Astrocyte (in vitro differentiated cells and primary cell): ENCODE measurements at regions not wholly inside any gene's neighbourhood (a gene's known extent, or its start where the extent isn't known, plus 50 kb on each side); places are given as distances from the start of the nearest gene placed in this dataset.
A peak's percentile ranks its signal among the peaks of the same experiment; 100 is the strongest.

Experiments
- DNase-seq: peaks from one replicate; pipeline ENCODE4 v3.0.0-alpha.2; 2010; ENCODE audit warnings: low read depth
- FAIRE-seq: peaks from 2 replicates; lab custom pipeline; 2011; peaks lifted over from hg19 to GRCh38; lab: Jason Lieb, UNC
- H2AFZ ChIP-seq: 2 replicates; pipeline ENCODE4 v1.6.0; 2012; ENCODE audit warnings: low read depth, low read length, inconsistent platforms
- H3K27ac ChIP-seq: 2 replicates; pipeline ENCODE4 v1.5.1; 2011; ENCODE audit warnings: low read depth, low read length, inconsistent platforms
- H3K27me3 ChIP-seq: 2 replicates; pipeline ENCODE4 v1.6.0; 2011; ENCODE audit warnings: low read length, inconsistent platforms; ENCODE audit not compliant: insufficient read depth
- H3K36me3 ChIP-seq: 2 replicates; pipeline ENCODE4 v1.5.1; 2011; ENCODE audit warnings: low read length, inconsistent platforms; ENCODE audit not compliant: insufficient read depth
- H3K4me1 ChIP-seq: 2 replicates; pipeline ENCODE4 v1.5.1; 2011; ENCODE audit warnings: low read length, inconsistent platforms; ENCODE audit not compliant: insufficient read depth
- H3K4me2 ChIP-seq: 2 replicates; pipeline ENCODE4 v1.6.0; 2012; ENCODE audit warnings: low read length, inconsistent platforms
- H3K4me3 ChIP-seq: 2 replicates; pipeline ENCODE4 v1.5.1; 2011; ENCODE audit warnings: low read depth, mild to moderate bottlenecking, low read length, inconsistent platforms; ENCODE audit not compliant: insufficient read depth
- H3K79me2 ChIP-seq: 2 replicates; pipeline ENCODE4 v1.6.0; 2012; ENCODE audit warnings: mild to moderate bottlenecking, low read length, inconsistent platforms; ENCODE audit not compliant: insufficient read depth
- H3K9ac ChIP-seq: 2 replicates; pipeline ENCODE4 v1.6.0; 2012; ENCODE audit warnings: mild to moderate bottlenecking, low read length, inconsistent platforms
- H3K9me3 ChIP-seq: 2 replicates; pipeline ENCODE4 v1.5.1; 2012; ENCODE audit warnings: low read depth, mild to moderate bottlenecking, low read length, inconsistent platforms; ENCODE audit not compliant: insufficient read depth
- H4K20me1 ChIP-seq: 2 replicates; pipeline ENCODE4 v1.6.0; 2012; ENCODE audit warnings: low read length, inconsistent platforms; ENCODE audit not compliant: insufficient read depth
- H3K27ac Mint-ChIP-seq: one replicate; pipeline ENCODE4 v1.8.0; 2021; ENCODE audit warnings: mild to moderate bottlenecking, mixed read lengths; ENCODE audit not compliant: unreplicated experiment
- H3K27me3 Mint-ChIP-seq: one replicate; pipeline ENCODE4 v1.8.0; 2021; ENCODE audit warnings: low read depth, mixed read lengths; ENCODE audit not compliant: unreplicated experiment
- H3K36me3 Mint-ChIP-seq: one replicate; pipeline ENCODE4 v1.8.0; 2021; ENCODE audit warnings: low read depth, mixed read lengths; ENCODE audit not compliant: unreplicated experiment
- H3K4me1 Mint-ChIP-seq: one replicate; pipeline ENCODE4 v1.8.0; 2021; ENCODE audit warnings: low read depth, mixed read lengths; ENCODE audit not compliant: unreplicated experiment
- H3K4me3 Mint-ChIP-seq: one replicate; pipeline ENCODE4 v1.8.0; 2021; ENCODE audit warnings: mild to moderate bottlenecking, moderate library complexity, mixed read lengths; ENCODE audit not compliant: unreplicated experiment
- H3K9me3 Mint-ChIP-seq: one replicate; pipeline ENCODE4 v1.8.0; 2021; ENCODE audit warnings: mild to moderate bottlenecking, mixed read lengths; ENCODE audit not compliant: unreplicated experiment
- EZH2 ChIP-seq: IDR thresholded peaks from 2 replicates; pipeline ENCODE4 v1.6.1; 2012; ENCODE audit warnings: mild to moderate bottlenecking, low read length, inconsistent platforms; ENCODE audit not compliant: insufficient read depth
- TF ChIP-seq, protein P1 (sequence below): IDR thresholded peaks from 2 replicates; pipeline ENCODE4 v1.5.1; 2011; ENCODE audit warnings: low read depth, mild to moderate bottlenecking, inconsistent platforms, low read length, moderate library complexity; ENCODE audit not compliant: insufficient read depth

DNA sequence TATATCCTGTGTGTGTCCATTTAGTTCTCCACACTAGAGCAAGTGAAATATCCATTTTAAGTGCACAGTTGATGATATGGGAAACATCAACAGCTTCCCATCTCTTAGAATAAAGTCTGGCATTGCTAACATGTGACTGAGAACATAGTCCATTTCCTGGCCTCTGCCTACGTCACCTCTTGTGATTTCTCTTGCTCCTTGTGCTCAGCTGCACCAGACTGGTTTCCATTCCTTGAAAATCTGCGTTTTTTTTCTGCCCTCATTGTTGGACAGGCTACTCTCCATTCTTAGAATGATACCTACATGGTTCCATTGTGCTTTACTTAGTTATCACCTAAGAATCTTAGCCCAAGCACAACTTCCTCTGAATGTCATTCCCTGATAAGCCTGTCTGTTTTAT, 851.2 kb upstream of the ID2 start:
- TF ChIP-seq, protein P1, sequence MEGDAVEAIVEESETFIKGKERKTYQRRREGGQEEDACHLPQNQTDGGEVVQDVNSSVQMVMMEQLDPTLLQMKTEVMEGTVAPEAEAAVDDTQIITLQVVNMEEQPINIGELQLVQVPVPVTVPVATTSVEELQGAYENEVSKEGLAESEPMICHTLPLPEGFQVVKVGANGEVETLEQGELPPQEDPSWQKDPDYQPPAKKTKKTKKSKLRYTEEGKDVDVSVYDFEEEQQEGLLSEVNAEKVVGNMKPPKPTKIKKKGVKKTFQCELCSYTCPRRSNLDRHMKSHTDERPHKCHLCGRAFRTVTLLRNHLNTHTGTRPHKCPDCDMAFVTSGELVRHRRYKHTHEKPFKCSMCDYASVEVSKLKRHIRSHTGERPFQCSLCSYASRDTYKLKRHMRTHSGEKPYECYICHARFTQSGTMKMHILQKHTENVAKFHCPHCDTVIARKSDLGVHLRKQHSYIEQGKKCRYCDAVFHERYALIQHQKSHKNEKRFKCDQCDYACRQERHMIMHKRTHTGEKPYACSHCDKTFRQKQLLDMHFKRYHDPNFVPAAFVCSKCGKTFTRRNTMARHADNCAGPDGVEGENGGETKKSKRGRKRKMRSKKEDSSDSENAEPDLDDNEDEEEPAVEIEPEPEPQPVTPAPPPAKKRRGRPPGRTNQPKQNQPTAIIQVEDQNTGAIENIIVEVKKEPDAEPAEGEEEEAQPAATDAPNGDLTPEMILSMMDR, result no peak
- no peak for TF ChIP-seq EZH2

DNA sequence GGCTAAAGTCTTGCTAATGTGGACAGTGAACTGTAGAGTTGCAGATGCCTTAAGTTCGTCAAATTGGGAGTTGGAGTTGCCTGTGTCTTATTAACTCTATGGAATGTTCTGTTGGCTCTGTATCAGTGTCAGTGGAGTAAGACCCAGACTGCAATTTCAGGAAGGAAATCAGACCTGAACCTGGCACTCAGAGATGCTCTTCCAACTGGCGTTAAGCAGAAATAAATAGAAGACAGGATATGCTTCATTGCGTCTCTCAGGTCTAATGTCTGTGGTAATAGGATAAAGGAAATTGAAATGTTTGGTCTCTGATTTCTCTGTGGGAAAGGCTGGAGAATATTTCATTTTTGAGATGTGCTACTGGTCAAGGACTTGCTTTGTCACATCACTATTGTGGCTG, 846.7 kb upstream of the ID2 start:
- Histone ChIP-seq H3K4me3 (no peak overlapping the region), H3K36me3 (no peaks in the 10 kb centered on the region), H3K9ac (no peak overlapping the region), H3K79me2 (no peaks in the 10 kb centered on the region), H2AFZ (no peak overlapping the region), H3K4me2 (no peak overlapping the region), H4K20me1 (no peaks in the 10 kb centered on the region), H3K4me1 (no peaks in the 10 kb centered on the region), H3K27ac (no peak overlapping the region), H3K9me3 (no peaks in the 10 kb centered on the region), H3K27me3 (no peaks in the 10 kb centered on the region)
- no peak overlapping the region for H3K4me3 Mint-ChIP-seq
- no peaks in the 10 kb centered on the region for H3K4me1 Mint-ChIP-seq
- H3K27ac Mint-ChIP-seq, result no peak overlapping the region
- H3K9me3 Mint-ChIP-seq, result no peaks in the 10 kb centered on the region
- H3K36me3 Mint-ChIP-seq, result no peaks in the 10 kb centered on the region
- no peak for TF ChIP-seq EZH2
- TF ChIP-seq, protein P1, result no peak
- no peak for DNase-seq
- peaks cover 4% of the 10 kb centered on the region for H3K27me3 Mint-ChIP-seq
- FAIRE-seq, result no peak

More for the DNA sequence above, 851.2 kb upstream of the ID2 start:
- H3K4me2 ChIP-seq, result no peak overlapping the region
- no peaks in the 10 kb centered on the region for H3K79me2 ChIP-seq
- H2AFZ ChIP-seq, result no peak overlapping the region
- Mint-ChIP-seq H3K36me3 (no peaks in the 10 kb centered on the region), H3K4me3 (no peak overlapping the region), H3K27ac (no peak overlapping the region), H3K9me3 (no peaks in the 10 kb centered on the region), H3K4me1 (peaks cover 7% of the 10 kb centered on the region), H3K27me3 (peaks cover 4% of the 10 kb centered on the region)
- H3K9me3 ChIP-seq, result no peaks in the 10 kb centered on the region
- DNase-seq (no peak), FAIRE-seq (peak; percentile 49)
- H3K4me1 ChIP-seq, result peaks cover 4% of the 10 kb centered on the region
- no peaks in the 10 kb centered on the region for H4K20me1 ChIP-seq
- H3K27me3 ChIP-seq, result no peaks in the 10 kb centered on the region
- no peaks in the 10 kb centered on the region for H3K36me3 ChIP-seq
- H3K9ac ChIP-seq, result no peak overlapping the region
- H3K4me3 ChIP-seq, result no peak overlapping the region
- H3K27ac ChIP-seq, result no peak overlapping the region

DNA sequence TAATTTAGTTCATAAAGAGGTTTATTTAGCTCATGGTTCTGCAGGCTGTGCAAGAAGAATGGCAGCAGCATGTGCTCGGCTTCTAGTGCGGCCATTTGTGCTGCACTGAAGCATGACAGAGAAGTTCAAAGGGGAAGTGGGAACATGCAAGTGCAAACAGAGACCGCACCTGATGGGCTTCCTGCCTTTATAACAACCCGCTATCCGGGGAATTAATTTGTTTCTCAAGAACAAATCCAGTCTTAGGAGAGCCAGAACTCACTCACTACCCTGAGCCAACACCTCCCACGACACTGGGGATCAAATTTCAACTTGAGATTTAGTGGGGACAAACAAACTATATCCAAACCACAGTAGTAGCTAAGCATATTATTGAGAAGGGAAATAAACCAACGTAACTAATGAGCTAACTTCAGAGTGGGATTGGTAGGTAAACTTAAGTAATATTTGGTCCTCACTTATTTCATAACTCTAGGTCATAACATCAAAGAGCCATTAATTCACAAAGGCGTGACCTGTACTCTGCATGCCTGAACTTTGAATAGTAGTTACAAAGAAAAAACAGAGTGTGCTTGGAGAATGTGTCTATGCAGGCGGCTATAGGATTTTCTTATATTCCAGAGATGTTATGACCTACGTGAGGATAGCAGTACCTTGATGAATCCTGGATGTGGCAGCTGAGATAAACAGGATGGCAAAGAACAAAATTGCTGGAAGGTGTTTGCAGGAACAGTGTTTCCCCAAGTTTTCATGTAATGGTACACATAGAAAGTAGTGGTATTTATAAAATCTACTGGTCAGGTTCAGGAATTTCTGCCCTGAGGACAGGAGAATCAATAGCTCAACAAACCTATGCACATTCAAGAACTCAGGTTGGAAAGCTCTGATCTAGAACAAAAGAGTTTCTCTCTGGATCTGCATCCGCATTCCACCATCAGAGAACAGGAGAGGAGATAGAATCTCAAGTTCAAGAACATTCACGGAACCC, 845.9 kb upstream of the ID2 start:
- no peak overlapping the region for H3K27ac ChIP-seq
- no peak overlapping the region for H3K4me3 ChIP-seq
- no peaks in the 10 kb centered on the region for H3K27me3 ChIP-seq
- no peak for FAIRE-seq
- H3K4me1 Mint-ChIP-seq, result no peaks in the 10 kb centered on the region
- TF ChIP-seq EZH2, result no peak
- TF ChIP-seq, protein P1, result no peak
- no peaks in the 10 kb centered on the region for H3K36me3 Mint-ChIP-seq
- H3K36me3 ChIP-seq, result no peaks in the 10 kb centered on the region
- no peaks in the 10 kb centered on the region for H4K20me1 ChIP-seq
- H3K9ac ChIP-seq, result no peak overlapping the region
- no peak overlapping the region for H2AFZ ChIP-seq
- no peak overlapping the region for H3K27ac Mint-ChIP-seq
- peak overlapping the region; percentile 27 for H3K4me3 Mint-ChIP-seq
- peaks cover 2% of the 10 kb centered on the region for H3K9me3 Mint-ChIP-seq
- H3K27me3 Mint-ChIP-seq, result peaks cover 4% of the 10 kb centered on the region
- no peak overlapping the region for H3K4me2 ChIP-seq
- H3K9me3 ChIP-seq, result no peaks in the 10 kb centered on the region
- no peak for DNase-seq
- H3K79me2 ChIP-seq, result no peaks in the 10 kb centered on the region
- H3K4me1 ChIP-seq, result no peaks in the 10 kb centered on the region
